Adrenal gland (tissue), 5 donors: ENCODE measurements at regions not wholly inside any gene's neighbourhood (a gene's known extent, or its start where the extent isn't known, plus 50 kb on each side); places are given as distances from the start of the nearest gene placed in this dataset.

Experiments used
- POLR2A ChIP-seq, 2 donors: fragments of 450-650 bp; IDR thresholded peaks; one replicate each; pipeline ENCODE4 v1.6.1; 2017; ENCODE audit warnings: antibody characterized with exemption in 2 of 2, mild to moderate bottlenecking in 2 of 2, moderate library complexity in 1 of 2
- TF ChIP-seq, protein P1 (sequence below), 6 experiments: fragments of 450-650 bp in 4 of 6; fragments of 200-600 bp in 2 of 6; sonication (generic) in 1 of 6; IDR thresholded peaks; 1 replicate in 5 of 6; 2 replicates in 1 of 6; pipeline versions ENCODE4 v1.5.1 to v1.8.0; 2016 to 2021; ENCODE audit warnings: antibody characterized with exemption in 6 of 6, mild to moderate bottlenecking in 2 of 6, moderate library complexity in 1 of 6
- donor health status: DM: no; HTN: no; CAD: no.

DNA sequence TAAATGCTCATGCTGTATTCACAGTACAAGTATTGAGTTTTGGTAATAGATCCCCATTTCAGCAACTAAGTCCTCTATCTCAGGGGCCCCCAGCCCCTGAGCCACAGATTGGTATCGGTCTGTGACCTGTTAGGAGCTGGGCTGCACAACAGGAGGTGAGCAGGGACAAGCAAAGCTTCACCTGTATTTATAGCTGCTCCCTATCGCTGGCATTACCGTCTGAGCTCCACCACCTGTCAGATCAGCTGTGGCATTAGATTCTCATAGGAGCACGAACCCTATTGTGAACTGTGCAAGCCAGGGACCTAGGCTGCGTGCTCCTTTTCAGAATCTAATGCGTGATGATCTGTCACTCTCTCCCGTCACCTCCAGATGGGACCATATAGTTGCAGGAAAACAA is 262.8 kb upstream of the UBE2E2 start:
- TF ChIP-seq, protein P1, sequence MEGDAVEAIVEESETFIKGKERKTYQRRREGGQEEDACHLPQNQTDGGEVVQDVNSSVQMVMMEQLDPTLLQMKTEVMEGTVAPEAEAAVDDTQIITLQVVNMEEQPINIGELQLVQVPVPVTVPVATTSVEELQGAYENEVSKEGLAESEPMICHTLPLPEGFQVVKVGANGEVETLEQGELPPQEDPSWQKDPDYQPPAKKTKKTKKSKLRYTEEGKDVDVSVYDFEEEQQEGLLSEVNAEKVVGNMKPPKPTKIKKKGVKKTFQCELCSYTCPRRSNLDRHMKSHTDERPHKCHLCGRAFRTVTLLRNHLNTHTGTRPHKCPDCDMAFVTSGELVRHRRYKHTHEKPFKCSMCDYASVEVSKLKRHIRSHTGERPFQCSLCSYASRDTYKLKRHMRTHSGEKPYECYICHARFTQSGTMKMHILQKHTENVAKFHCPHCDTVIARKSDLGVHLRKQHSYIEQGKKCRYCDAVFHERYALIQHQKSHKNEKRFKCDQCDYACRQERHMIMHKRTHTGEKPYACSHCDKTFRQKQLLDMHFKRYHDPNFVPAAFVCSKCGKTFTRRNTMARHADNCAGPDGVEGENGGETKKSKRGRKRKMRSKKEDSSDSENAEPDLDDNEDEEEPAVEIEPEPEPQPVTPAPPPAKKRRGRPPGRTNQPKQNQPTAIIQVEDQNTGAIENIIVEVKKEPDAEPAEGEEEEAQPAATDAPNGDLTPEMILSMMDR (IDR thresholded peaks at IDR 0.05), result no peak
- TF ChIP-seq POLR2A (IDR thresholded peaks at IDR 0.05), result no peak
